DND-41 (cell line): ENCODE measurements at regions not wholly inside any gene's neighbourhood (a gene's known extent, or its start where the extent isn't known, plus 50 kb on each side); places are given as distances from the start of the nearest gene placed in this dataset.

Experiments
- ATAC-seq: fragments of 200-7000 bp; cut with Tn5 transposase; 3 replicates; pipeline ENCODE4 v1.9.1; 2021; ENCODE audit warnings: low read depth; ENCODE audit not compliant: insufficient read depth
- DNase-seq: peaks from one replicate; pipeline ENCODE4 v3.0.0-alpha.2; 2020
- H2AFZ ChIP-seq: 2 replicates; pipeline ENCODE4 v1.6.0; 2012; ENCODE audit warnings: low read depth, low read length
- H3K27ac ChIP-seq: 2 replicates; pipeline ENCODE4 v1.5.1; 2012; ENCODE audit warnings: low read length, inconsistent platforms
- H3K27me3 ChIP-seq: fragments of 200-600 bp; sonication (generic); 2 replicates; pipeline ENCODE4 v1.6.0; 2012; ENCODE audit warnings: low read length, mild to moderate bottlenecking, inconsistent platforms; ENCODE audit not compliant: insufficient read depth, poor library complexity
- H3K36me3 ChIP-seq: 2 replicates; pipeline ENCODE4 v1.5.1; 2012; ENCODE audit warnings: low read length, inconsistent platforms; ENCODE audit not compliant: insufficient read depth
- H3K4me1 ChIP-seq: 2 replicates; pipeline ENCODE4 v1.5.1; 2012; ENCODE audit warnings: mild to moderate bottlenecking, low read length; ENCODE audit not compliant: insufficient read depth
- H3K4me2 ChIP-seq: 2 replicates; pipeline ENCODE4 v1.6.0; 2012; ENCODE audit warnings: mild to moderate bottlenecking, moderate library complexity, low read length, inconsistent platforms; ENCODE audit not compliant: insufficient read depth
- H3K4me3 ChIP-seq, 2 experiments: fragments of 200-600 bp in 1 of 2; shearing (Covaris generic) in 1 of 2; 2 replicates each; pipeline ENCODE4 v1.5.1; 2012 to 2016; ENCODE audit warnings: inconsistent platforms in 2 of 2, low read length in 2 of 2, mild to moderate bottlenecking in 2 of 2, low read depth in 1 of 2, moderate library complexity in 1 of 2
- H3K79me2 ChIP-seq: 2 replicates; pipeline ENCODE4 v1.6.0; 2012; ENCODE audit warnings: low read length, inconsistent platforms; ENCODE audit not compliant: insufficient read depth
- H3K9ac ChIP-seq: 2 replicates; pipeline ENCODE4 v1.6.0; 2012; ENCODE audit warnings: low read depth, mild to moderate bottlenecking, inconsistent platforms, low read length, moderate library complexity
- H3K9me3 ChIP-seq: 2 replicates; pipeline ENCODE4 v1.5.1; 2012; ENCODE audit warnings: low read length, moderate library complexity, mild to moderate bottlenecking, inconsistent platforms; ENCODE audit not compliant: insufficient read depth, severe bottlenecking
- H4K20me1 ChIP-seq: 2 replicates; pipeline ENCODE4 v1.6.0; 2012; ENCODE audit warnings: low read length; ENCODE audit not compliant: insufficient read depth
- CTCF ChIP-seq: IDR thresholded peaks from 2 replicates; pipeline ENCODE4 v1.5.1; 2012; ENCODE audit warnings: borderline replicate concordance, low read length, moderate library complexity, mild to moderate bottlenecking; ENCODE audit not compliant: poor library complexity, severe bottlenecking; ENCODE audit errors: extremely low read depth
- EZH2 ChIP-seq: IDR thresholded peaks from 3 replicates; pipeline ENCODE4 v1.6.1; 2012; ENCODE audit warnings: borderline replicate concordance, low read depth, mild to moderate bottlenecking, moderate library complexity, low read length, inconsistent platforms; ENCODE audit not compliant: severe bottlenecking

DNA sequence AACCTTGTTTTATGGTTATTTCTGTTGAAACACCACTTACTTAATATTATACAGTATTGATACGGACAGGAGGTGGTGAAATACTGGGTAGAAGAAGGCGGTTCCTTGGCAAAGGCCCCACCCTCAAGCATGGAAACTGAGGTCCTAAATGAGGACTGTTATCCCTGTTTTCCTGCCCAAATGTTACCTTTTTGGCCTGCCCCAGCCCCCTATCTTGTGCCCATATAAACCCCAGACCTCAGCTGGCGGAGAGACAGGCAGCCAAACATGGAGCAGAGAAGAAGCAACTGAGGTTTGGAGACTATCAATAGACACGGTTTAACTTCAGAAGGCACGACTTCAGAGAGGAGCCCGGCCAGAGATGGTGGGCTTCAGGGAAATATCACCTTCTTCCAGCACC is 640.1 kb downstream of the PTPRU start:
- Histone ChIP-seq H3K9me3 (no peaks in the 10 kb centered on the region), H3K36me3 (no peaks in the 10 kb centered on the region), H3K4me2 (no peak overlapping the region), H3K4me3 (no peak overlapping the region), H3K27ac (no peak overlapping the region), H3K27me3 (peaks cover 2% of the 10 kb centered on the region), H3K79me2 (no peaks in the 10 kb centered on the region), H2AFZ (no peak overlapping the region), H3K4me1 (no peaks in the 10 kb centered on the region), H4K20me1 (no peaks in the 10 kb centered on the region), H3K9ac (no peak overlapping the region)
- ATAC-seq (no peak), DNase-seq (no peak)
- TF ChIP-seq EZH2 (no peak), CTCF (no peak)

- H4K20me1 ChIP-seq = no peaks in the 10 kb centered on the region
- ATAC-seq (no peak), DNase-seq (no peak)
- no peaks in the 10 kb centered on the region for H3K79me2 ChIP-seq
- H3K4me1 ChIP-seq = no peaks in the 10 kb centered on the region
- no peak overlapping the region for H3K27ac ChIP-seq
- H3K9ac ChIP-seq = no peak overlapping the region
- H3K27me3 ChIP-seq = peaks cover 2% of the 10 kb centered on the region
- no peak overlapping the region for H2AFZ ChIP-seq
- H3K9me3 ChIP-seq = no peaks in the 10 kb centered on the region
- H3K4me2 ChIP-seq = no peak overlapping the region
- TF ChIP-seq CTCF (no peak), EZH2 (no peak)
- H3K4me3 ChIP-seq = no peak overlapping the region
- H3K36me3 ChIP-seq = no peaks in the 10 kb centered on the region
Observed at GRCh38 chr1:29875557-29876028, 639.3 kb downstream of the PTPRU start.

DNA sequence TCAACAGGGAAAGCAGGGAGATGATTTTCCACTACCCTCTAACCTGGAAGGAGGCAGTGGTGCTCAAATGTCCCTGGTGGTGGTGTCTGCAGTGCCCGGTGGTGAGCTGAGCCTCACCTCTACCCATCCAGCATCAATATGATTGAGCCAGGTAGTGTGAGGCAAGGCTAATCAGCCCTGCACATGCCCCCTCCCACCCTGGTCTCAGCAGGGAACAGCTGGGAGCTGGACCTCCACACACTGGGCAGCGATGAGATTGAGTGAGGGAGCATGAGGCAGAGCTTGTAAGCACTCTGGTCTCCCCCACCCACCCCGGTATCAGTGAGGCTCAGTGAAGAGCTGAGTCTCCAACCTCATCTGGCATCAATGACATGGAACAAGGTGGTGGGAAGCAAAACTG is 634.3 kb downstream of the PTPRU start:
- Histone ChIP-seq H3K4me2 (no peak overlapping the region), H3K4me3 (no peak overlapping the region), H3K9me3 (no peaks in the 10 kb centered on the region), H3K27ac (no peak overlapping the region), H3K36me3 (no peaks in the 10 kb centered on the region), H3K27me3 (no peaks in the 10 kb centered on the region), H3K79me2 (no peaks in the 10 kb centered on the region), H2AFZ (no peak overlapping the region), H4K20me1 (no peaks in the 10 kb centered on the region), H3K4me1 (no peaks in the 10 kb centered on the region), H3K9ac (no peak overlapping the region)
- DNase-seq (no peak), ATAC-seq (no peak)
- TF ChIP-seq EZH2 (no peak), CTCF (no peak)

DNA sequence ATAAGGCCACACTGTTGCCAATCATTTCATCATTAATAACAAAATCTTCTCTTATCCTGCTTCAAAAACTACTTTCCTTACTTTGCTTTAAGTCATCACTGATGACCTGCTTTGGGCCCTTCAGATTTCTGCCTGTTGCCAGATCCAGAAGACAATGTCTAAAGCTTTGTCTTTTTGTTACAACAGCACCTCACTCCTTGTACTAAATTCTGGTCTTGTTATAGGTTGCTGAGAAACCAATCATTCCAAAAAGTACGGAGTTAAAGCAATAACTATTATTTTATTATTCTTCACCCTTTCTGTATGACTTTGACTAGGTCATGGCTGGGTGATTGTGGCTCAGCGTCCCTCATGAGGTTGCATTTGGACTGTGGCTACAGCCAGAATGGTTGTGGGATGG is 633.5 kb downstream of the PTPRU start:
- DNase-seq (no peak), ATAC-seq (no peak)
- H3K4me1 ChIP-seq = no peaks in the 10 kb centered on the region
- H3K79me2 ChIP-seq = no peaks in the 10 kb centered on the region
- H3K9ac ChIP-seq = no peak overlapping the region
- no peak overlapping the region for H3K4me3 ChIP-seq
- no peak overlapping the region for H3K4me2 ChIP-seq
- TF ChIP-seq EZH2 (no peak), CTCF (no peak)
- no peaks in the 10 kb centered on the region for H3K36me3 ChIP-seq
- no peaks in the 10 kb centered on the region for H3K9me3 ChIP-seq
- H3K27me3 ChIP-seq = no peaks in the 10 kb centered on the region
- H3K27ac ChIP-seq = no peak overlapping the region
- H4K20me1 ChIP-seq = no peaks in the 10 kb centered on the region
- H2AFZ ChIP-seq = no peak overlapping the region
